GM21526 (cell line): ENCODE measurements at regions not wholly inside any gene's neighbourhood (a gene's known extent, or its start where the extent isn't known, plus 50 kb on each side); places are given as distances from the start of the nearest gene placed in this dataset.

Experiments used
- ATAC-seq: cut with Tn5 transposase; IDR thresholded peaks from one replicate; pipeline ENCODE4 v1.9.1; 2021; ENCODE audit warnings: moderate library complexity; ENCODE audit not compliant: unreplicated experiment, low FRiP score

- no peak for ATAC-seq
These were observed 444.1 kb upstream of the PSMD7 start for GRCh38 chr16:73852561-73852960.

GRCh38 chr16:73848993-73849392, 447.6 kb upstream of the PSMD7 start:
- no peak for ATAC-seq

- ATAC-seq, result no peak
These were observed 449.5 kb upstream of the PSMD7 start for GRCh38 chr16:73847090-73847489.

- no peak for ATAC-seq
These were observed 450.3 kb upstream of the PSMD7 start for GRCh38 chr16:73846356-73846755.

- ATAC-seq, result no peak
These were observed 450.6 kb upstream of the PSMD7 start for GRCh38 chr16:73846007-73846330.

GRCh38 chr16:73845238-73846006, 451.2 kb upstream of the PSMD7 start:
- ATAC-seq, result no peak

GRCh38 chr16:73840728-73841127, 455.9 kb upstream of the PSMD7 start:
- no peak for ATAC-seq

- no peak for ATAC-seq
These were observed 465.4 kb upstream of the PSMD7 start for GRCh38 chr16:73831220-73831619.

- ATAC-seq, result no peak
These were observed 473.3 kb upstream of the PSMD7 start for GRCh38 chr16:73823205-73823849.

- ATAC-seq, result no peak
These were observed 478.9 kb upstream of the PSMD7 start for GRCh38 chr16:73817526-73818324.

- no peak for ATAC-seq
These were observed 483.1 kb upstream of the PSMD7 start for GRCh38 chr16:73813527-73813926.

- no peak for ATAC-seq
These were observed 492.2 kb upstream of the PSMD7 start for GRCh38 chr16:73804456-73804855.

GRCh38 chr16:73798471-73798870, 498.1 kb upstream of the PSMD7 start:
- ATAC-seq, result no peak

- ATAC-seq, result no peak
These were observed 499.5 kb upstream of the PSMD7 start for GRCh38 chr16:73797115-73797514.

- no peak for ATAC-seq
These were observed 500.4 kb upstream of the PSMD7 start for GRCh38 chr16:73796241-73796640.

- no peak for ATAC-seq
These were observed 501.6 kb upstream of the PSMD7 start for GRCh38 chr16:73794994-73795393.

GRCh38 chr16:73793871-73794437, 502.7 kb upstream of the PSMD7 start:
- no peak for ATAC-seq

GRCh38 chr16:73793260-73793659, 503.4 kb upstream of the PSMD7 start:
- no peak for ATAC-seq

- no peak for ATAC-seq
These were observed 504.2 kb upstream of the PSMD7 start for GRCh38 chr16:73792199-73793020.

GRCh38 chr16:73781297-73781696, 515.3 kb upstream of the PSMD7 start:
- ATAC-seq, result no peak
